ENCODE measurements at regions not wholly inside any gene's neighbourhood (a gene's known extent, or its start where the extent isn't known, plus 50 kb on each side); places are given as distances from the start of the nearest gene placed in this dataset.

DNA sequence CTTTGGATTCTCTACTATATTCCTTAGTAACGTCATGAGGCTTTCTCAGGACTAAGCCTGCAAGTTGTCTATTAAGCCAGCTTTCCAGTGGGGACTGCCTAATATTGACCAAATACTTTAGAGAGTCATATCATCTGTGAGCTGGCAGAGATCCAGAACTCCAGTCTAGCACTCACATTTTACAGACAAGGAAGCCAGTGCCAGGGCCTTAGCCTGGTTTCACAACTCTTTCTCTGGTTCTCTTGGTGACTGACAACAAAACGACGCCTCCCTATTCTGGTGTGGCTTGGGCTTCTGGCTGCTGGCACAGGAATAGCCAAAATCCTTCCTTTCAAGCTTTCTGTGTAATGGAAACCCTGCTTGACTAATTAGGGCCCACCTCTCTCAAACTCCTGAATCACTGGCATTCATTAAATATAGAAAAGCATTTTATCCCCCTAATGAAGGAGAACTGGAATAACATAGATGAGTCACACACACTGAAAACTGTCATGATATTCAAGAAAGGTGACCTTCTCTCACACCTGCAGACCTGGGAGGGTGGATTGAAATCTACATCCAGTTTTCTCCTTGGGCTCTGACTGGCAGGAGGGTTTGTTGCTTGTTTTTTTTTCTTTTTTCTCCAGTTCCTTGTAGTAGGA, 75.2 kb upstream of the UBL3 start:
- TF ChIP-seq GATA2 (IDR thresholded peaks at IDR 0.05; ENCODE audit: low read depth, low read length) (no peak), GATA3 (IDR thresholded peaks at IDR 0.05; ENCODE audit: low read depth, low read length) (no peak)
